Spleen (tissue), 7 donors: ENCODE measurements at regions not wholly inside any gene's neighbourhood (a gene's known extent, or its start where the extent isn't known, plus 50 kb on each side); places are given as distances from the start of the nearest gene placed in this dataset.

Experiments used
- CTCF ChIP-seq, 11 experiments: fragments of 200-600 bp in 7 of 11; fragments of 450-650 bp in 4 of 11; sonication (generic) in 4 of 11; IDR thresholded peaks in 8 of 11; conservative IDR thresholded peaks in 3 of 11; 1 replicate in 7 of 11; 2 replicates in 4 of 11; pipeline versions ENCODE4 v1.4.0 to v1.8.0; 2016 to 2021; ENCODE audit warnings: antibody characterized with exemption in 11 of 11, inconsistent platforms in 4 of 11, mild to moderate bottlenecking in 1 of 11
- POLR2A ChIP-seq, 3 donors: fragments of 450-650 bp; IDR thresholded peaks; one replicate each; pipeline ENCODE4 v1.5.1; 2017; ENCODE audit warnings: antibody characterized with exemption in 3 of 3, mild to moderate bottlenecking in 1 of 3
- POLR2AphosphoS5 ChIP-seq, 3 donors: sonication (generic); formaldehyde crosslinking; IDR thresholded peaks; one replicate each; pipeline ENCODE4 v1.5.1; 2017; ENCODE audit warnings: antibody characterized with exemption in 3 of 3
- donor health status: DM: no; HTN: no; CAD: no; lungs with moderate emphysema.
- donor health status: DM: no; HTN: no; CAD: no.
- donor health status: DM: no; HTN: no; CAD: no.

- TF ChIP-seq CTCF (IDR thresholded peaks at IDR 0.05 in 8 of 11, conservative IDR thresholded peaks at IDR 0.05 in 3 of 11) (no peak), POLR2AphosphoS5 (IDR thresholded peaks at IDR 0.05) (no peak), POLR2A (IDR thresholded peaks at IDR 0.05) (no peak)
Observed at GRCh38 chr2:117523711-117524238, 290.7 kb upstream of the DDX18 start.
